Type B pancreatic cell (in vitro differentiated cells): ENCODE measurements at regions not wholly inside any gene's neighbourhood (a gene's known extent, or its start where the extent isn't known, plus 50 kb on each side); places are given as distances from the start of the nearest gene placed in this dataset.

Experiments
- DNase-seq: peaks from one replicate; pipeline ENCODE4 v3.0.0; 2021; ENCODE audit warnings: mixed read lengths; ENCODE audit not compliant: unreplicated experiment; ENCODE audit errors: extremely low spot score
- H3K27ac Mint-ChIP-seq: 2 replicates; pipeline ENCODE4 v1.8.0; 2021; ENCODE audit warnings: mild to moderate bottlenecking, mixed read lengths
- H3K27me3 Mint-ChIP-seq: 2 replicates; pipeline ENCODE4 v1.8.0; 2021; ENCODE audit warnings: mixed read lengths
- H3K36me3 Mint-ChIP-seq: 2 replicates; pipeline ENCODE4 v1.8.0; 2021; ENCODE audit warnings: mixed read lengths
- H3K4me1 Mint-ChIP-seq: one replicate; pipeline ENCODE4 v1.8.0; 2021; ENCODE audit warnings: mixed read lengths; ENCODE audit not compliant: unreplicated experiment
- H3K4me3 Mint-ChIP-seq: 2 replicates; pipeline ENCODE4 v1.8.0; 2021; ENCODE audit warnings: mild to moderate bottlenecking, mixed read lengths
- H3K9me3 Mint-ChIP-seq: 2 replicates; pipeline ENCODE4 v1.8.0; 2021; ENCODE audit warnings: mixed read lengths
- CTCF ChIP-seq: fragments of 200-600 bp; sonication (generic); conservative IDR thresholded peaks from 2 replicates; pipeline ENCODE4 v1.5.0; 2021; ENCODE audit warnings: antibody characterized with exemption, mild to moderate bottlenecking

- no peaks in the 10 kb centered on the region for H3K36me3 Mint-ChIP-seq
- no peak overlapping the region for H3K27ac Mint-ChIP-seq
- TF ChIP-seq CTCF, result no peak
- no peaks in the 10 kb centered on the region for H3K9me3 Mint-ChIP-seq
- H3K4me1 Mint-ChIP-seq, result peaks cover 10% of the 10 kb centered on the region
- no peak for DNase-seq
- no peak overlapping the region for H3K4me3 Mint-ChIP-seq
- H3K27me3 Mint-ChIP-seq, result peaks cover 36% of the 10 kb centered on the region
Observed at GRCh38 chr1:209100460-209100859, 483.1 kb upstream of the CAMK1G start.

- Mint-ChIP-seq H3K27me3 (peaks cover 41% of the 10 kb centered on the region), H3K4me1 (peaks cover 10% of the 10 kb centered on the region), H3K9me3 (no peaks in the 10 kb centered on the region), H3K27ac (no peak overlapping the region), H3K4me3 (no peak overlapping the region), H3K36me3 (no peaks in the 10 kb centered on the region)
- DNase-seq, result no peak
- no peak for TF ChIP-seq CTCF
Observed at GRCh38 chr1:209101106-209101505, 482.4 kb upstream of the CAMK1G start.

GRCh38 chr1:209102120-209102519, 481.4 kb upstream of the CAMK1G start:
- H3K27me3 Mint-ChIP-seq, result peaks cover 42% of the 10 kb centered on the region
- H3K9me3 Mint-ChIP-seq, result no peaks in the 10 kb centered on the region
- no peak for TF ChIP-seq CTCF
- peaks cover 15% of the 10 kb centered on the region for H3K4me1 Mint-ChIP-seq
- no peak overlapping the region for H3K27ac Mint-ChIP-seq
- DNase-seq, result no peak
- H3K4me3 Mint-ChIP-seq, result no peak overlapping the region
- no peaks in the 10 kb centered on the region for H3K36me3 Mint-ChIP-seq

- H3K27ac Mint-ChIP-seq, result no peak overlapping the region
- no peak overlapping the region for H3K4me3 Mint-ChIP-seq
Observed at GRCh38 chr1:209102531-209102930, 481.0 kb upstream of the CAMK1G start.

GRCh38 chr1:209103092-209103491, 480.4 kb upstream of the CAMK1G start:
- Mint-ChIP-seq H3K27me3 (peaks cover 45% of the 10 kb centered on the region), H3K27ac (no peak overlapping the region), H3K36me3 (no peaks in the 10 kb centered on the region), H3K4me1 (peaks cover 21% of the 10 kb centered on the region), H3K9me3 (no peaks in the 10 kb centered on the region), H3K4me3 (no peak overlapping the region)
- TF ChIP-seq CTCF, result no peak
- no peak for DNase-seq

More at GRCh38 chr1:209102531-209102930, 481.0 kb upstream of the CAMK1G start:
- Mint-ChIP-seq H3K9me3 (no peaks in the 10 kb centered on the region), H3K36me3 (no peaks in the 10 kb centered on the region), H3K27me3 (peaks cover 45% of the 10 kb centered on the region), H3K4me1 (peaks cover 19% of the 10 kb centered on the region)
- no peak for DNase-seq
- TF ChIP-seq CTCF, result no peak

GRCh38 chr1:209104646-209105045, 478.9 kb upstream of the CAMK1G start:
- Mint-ChIP-seq H3K36me3 (no peaks in the 10 kb centered on the region), H3K4me3 (no peak overlapping the region), H3K4me1 (peaks cover 21% of the 10 kb centered on the region), H3K9me3 (no peaks in the 10 kb centered on the region), H3K27ac (no peak overlapping the region), H3K27me3 (peaks cover 41% of the 10 kb centered on the region)
- DNase-seq, result no peak
- no peak for TF ChIP-seq CTCF
